Thyroid gland (tissue), 4 donors: ENCODE measurements at regions not wholly inside any gene's neighbourhood (a gene's known extent, or its start where the extent isn't known, plus 50 kb on each side); places are given as distances from the start of the nearest gene placed in this dataset.

Source experiments
- DNase-seq, 2 donors: peaks; one replicate each; pipeline ENCODE4 v3.0.0-alpha.2; 2019
- H3K27ac ChIP-seq, 3 donors: fragments of 200-600 bp; sonication (generic); 1 replicate in 2 of 3; 2 replicates in 1 of 3; pipeline ENCODE4 v1.5.1; 2016 to 2019; ENCODE audit warnings: mild to moderate bottlenecking in 1 of 3, moderate library complexity in 1 of 3
- H3K27me3 ChIP-seq: fragments of 200-600 bp; sonication (generic); one replicate; pipeline ENCODE4 v1.5.1; 2019
- H3K36me3 ChIP-seq, 2 donors: fragments of 200-600 bp; sonication (generic); one replicate each; pipeline ENCODE4 v1.5.1; 2016 to 2019
- H3K4me1 ChIP-seq, 2 donors: fragments of 200-600 bp; sonication (generic); one replicate each; pipeline ENCODE4 v1.5.1; 2017 to 2019
- H3K4me3 ChIP-seq, 3 donors: fragments of 200-600 bp; sonication (generic); replicated peaks in 1 of 3; 1 replicate in 2 of 3; 2 replicates in 1 of 3; pipeline ENCODE4 v1.5.1; 2016; ENCODE audit warnings: mild to moderate bottlenecking in 1 of 3
- H3K9me3 ChIP-seq: fragments of 200-600 bp; sonication (generic); one replicate; pipeline ENCODE4 v1.5.1; 2017
- POLR2A ChIP-seq, 2 donors: fragments of 450-650 bp; IDR thresholded peaks; one replicate each; pipeline ENCODE4 v1.6.1; 2017; ENCODE audit warnings: antibody characterized with exemption in 2 of 2, mild to moderate bottlenecking in 2 of 2, moderate library complexity in 1 of 2
- WGBS, 2 donors: methylation state at CpG; one replicate each; pipeline ENCODE4 v1.1.5; 2017; 5-methylcytosine and 5-hydroxymethylcytosine counted together
- intact Hi-C: fragments of 100-400 bp; cut with DNase I; formaldehyde crosslinking; loops from one replicate; pipeline ENCODE4 v1.15.1; 2023
- TF ChIP-seq, protein P1 (sequence below), 6 experiments: fragments of 200-600 bp in 3 of 6; fragments of 450-650 bp in 3 of 6; sonication (generic) in 3 of 6; IDR thresholded peaks; one replicate each; pipeline ENCODE4 v1.5.1; 2016 to 2019; ENCODE audit warnings: antibody characterized with exemption in 6 of 6, mild to moderate bottlenecking in 2 of 6, inconsistent platforms in 1 of 6, moderate library complexity in 1 of 6

- H3K27ac ChIP-seq = peak overlapping the region; percentile 60 to 65 (median 61)
- no peaks in the 10 kb centered on the region for H3K27me3 ChIP-seq
- no peaks in the 10 kb centered on the region for H3K36me3 ChIP-seq
- peaks cover 18 to 46% of the 10 kb centered on the region in 2 donors for H3K4me1 ChIP-seq
- no peak overlapping the region for H3K4me3 ChIP-seq
- intact Hi-C loops = no loop called here
- WGBS, 2 donors = 91 to 96% methylated on average over 2 of the region's 2 CpGs
- TF ChIP-seq, protein P1, sequence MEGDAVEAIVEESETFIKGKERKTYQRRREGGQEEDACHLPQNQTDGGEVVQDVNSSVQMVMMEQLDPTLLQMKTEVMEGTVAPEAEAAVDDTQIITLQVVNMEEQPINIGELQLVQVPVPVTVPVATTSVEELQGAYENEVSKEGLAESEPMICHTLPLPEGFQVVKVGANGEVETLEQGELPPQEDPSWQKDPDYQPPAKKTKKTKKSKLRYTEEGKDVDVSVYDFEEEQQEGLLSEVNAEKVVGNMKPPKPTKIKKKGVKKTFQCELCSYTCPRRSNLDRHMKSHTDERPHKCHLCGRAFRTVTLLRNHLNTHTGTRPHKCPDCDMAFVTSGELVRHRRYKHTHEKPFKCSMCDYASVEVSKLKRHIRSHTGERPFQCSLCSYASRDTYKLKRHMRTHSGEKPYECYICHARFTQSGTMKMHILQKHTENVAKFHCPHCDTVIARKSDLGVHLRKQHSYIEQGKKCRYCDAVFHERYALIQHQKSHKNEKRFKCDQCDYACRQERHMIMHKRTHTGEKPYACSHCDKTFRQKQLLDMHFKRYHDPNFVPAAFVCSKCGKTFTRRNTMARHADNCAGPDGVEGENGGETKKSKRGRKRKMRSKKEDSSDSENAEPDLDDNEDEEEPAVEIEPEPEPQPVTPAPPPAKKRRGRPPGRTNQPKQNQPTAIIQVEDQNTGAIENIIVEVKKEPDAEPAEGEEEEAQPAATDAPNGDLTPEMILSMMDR (IDR thresholded peaks at IDR 0.05) = no peak
- TF ChIP-seq POLR2A (IDR thresholded peaks at IDR 0.05) = no peak
- DNase-seq = no peak
- no peaks in the 10 kb centered on the region for H3K9me3 ChIP-seq
These were observed 94.2 kb downstream of the BANF2 start for GRCh38 chr20:17793986-17794385.

DNA sequence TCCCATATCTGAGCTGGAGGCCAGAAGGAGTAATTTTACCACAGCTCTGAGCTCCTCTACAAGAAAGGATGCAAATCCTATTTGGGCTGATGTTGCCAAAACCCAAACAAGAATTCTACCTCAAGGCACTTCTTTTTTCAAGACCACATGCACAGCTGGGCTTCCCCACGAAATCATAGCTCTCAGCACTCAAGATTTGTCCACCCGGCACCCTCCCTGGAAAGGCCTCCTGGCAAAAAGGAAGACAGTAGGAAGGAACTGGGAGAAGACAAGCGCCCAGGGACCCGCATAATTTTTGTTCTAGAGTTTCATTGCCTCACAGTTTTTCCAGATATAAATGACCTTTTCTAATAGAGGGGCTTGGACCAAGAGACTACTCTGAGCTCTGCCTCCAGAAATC lies 90.5 kb downstream of the BANF2 start:
- WGBS, 2 donors = 89 to 90% methylated on average over 4 of the region's 4 CpGs
- DNase-seq = no peak
- H3K27me3 ChIP-seq = no peaks in the 10 kb centered on the region
- TF ChIP-seq POLR2A (IDR thresholded peaks at IDR 0.05) = no peak
- TF ChIP-seq, protein P1 (IDR thresholded peaks at IDR 0.05) = no peak
- H3K4me3 ChIP-seq = no peak overlapping the region
- intact Hi-C loops = no loop called here
- H3K4me1 ChIP-seq = peaks cover 7 to 41% of the 10 kb centered on the region in 2 donors
- H3K36me3 ChIP-seq = no peaks in the 10 kb centered on the region
- H3K9me3 ChIP-seq = no peaks in the 10 kb centered on the region
- no peak overlapping the region for H3K27ac ChIP-seq

DNA sequence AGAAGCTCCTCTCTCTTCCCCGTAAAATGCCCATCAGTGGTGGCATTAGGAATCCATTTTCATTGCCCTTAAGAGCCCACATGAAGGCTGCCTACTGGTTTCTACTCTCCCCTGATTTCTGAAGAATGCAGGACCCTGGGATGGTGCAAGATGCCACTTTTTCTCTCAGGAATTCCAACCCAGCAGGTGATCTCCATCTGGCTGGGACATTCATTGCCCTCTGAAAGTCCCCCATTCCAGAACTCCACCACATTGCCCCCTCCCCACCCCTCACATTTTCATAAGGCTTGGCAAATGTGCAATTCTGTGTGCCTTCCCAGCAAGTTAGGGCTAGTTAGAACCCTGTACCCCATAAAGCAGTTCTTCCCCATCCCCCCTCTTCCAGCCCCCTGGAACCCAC lies 88.0 kb downstream of the BANF2 start:
- Histone ChIP-seq H3K4me3 (no peak overlapping the region), H3K9me3 (no peaks in the 10 kb centered on the region), H3K4me1 (peaks cover 0 to 24% of the 10 kb centered on the region in 2 donors), H3K27ac (no peak overlapping the region), H3K27me3 (no peaks in the 10 kb centered on the region), H3K36me3 (no peaks in the 10 kb centered on the region)
- DNase-seq = no peak
- 94 to 100% methylated on average over 1 of the region's 1 CpG for WGBS, 2 donors
- TF ChIP-seq POLR2A (IDR thresholded peaks at IDR 0.05) = no peak
- TF ChIP-seq, protein P1 (IDR thresholded peaks at IDR 0.05) = no peak
- intact Hi-C loops = no loop called here

- H3K36me3 ChIP-seq = no peaks in the 10 kb centered on the region
- no peak for DNase-seq
- no peak overlapping the region for H3K27ac ChIP-seq
- H3K9me3 ChIP-seq = no peaks in the 10 kb centered on the region
- peaks cover 0 to 14% of the 10 kb centered on the region in 2 donors for H3K4me1 ChIP-seq
- no peaks in the 10 kb centered on the region for H3K27me3 ChIP-seq
- 46 to 66% methylated on average over 11 of the region's 11 CpGs for WGBS, 2 donors
- H3K4me3 ChIP-seq = no peak overlapping the region
- no peak for TF ChIP-seq POLR2A (IDR thresholded peaks at IDR 0.05)
- TF ChIP-seq, protein P1 (IDR thresholded peaks at IDR 0.05) = no peak
- intact Hi-C loops = no loop called here
These were observed 86.5 kb downstream of the BANF2 start for GRCh38 chr20:17786221-17786718.
